ENCODE measurements at regions not wholly inside any gene's neighbourhood (a gene's known extent, or its start where the extent isn't known, plus 50 kb on each side); places are given as distances from the start of the nearest gene placed in this dataset.

DNA sequence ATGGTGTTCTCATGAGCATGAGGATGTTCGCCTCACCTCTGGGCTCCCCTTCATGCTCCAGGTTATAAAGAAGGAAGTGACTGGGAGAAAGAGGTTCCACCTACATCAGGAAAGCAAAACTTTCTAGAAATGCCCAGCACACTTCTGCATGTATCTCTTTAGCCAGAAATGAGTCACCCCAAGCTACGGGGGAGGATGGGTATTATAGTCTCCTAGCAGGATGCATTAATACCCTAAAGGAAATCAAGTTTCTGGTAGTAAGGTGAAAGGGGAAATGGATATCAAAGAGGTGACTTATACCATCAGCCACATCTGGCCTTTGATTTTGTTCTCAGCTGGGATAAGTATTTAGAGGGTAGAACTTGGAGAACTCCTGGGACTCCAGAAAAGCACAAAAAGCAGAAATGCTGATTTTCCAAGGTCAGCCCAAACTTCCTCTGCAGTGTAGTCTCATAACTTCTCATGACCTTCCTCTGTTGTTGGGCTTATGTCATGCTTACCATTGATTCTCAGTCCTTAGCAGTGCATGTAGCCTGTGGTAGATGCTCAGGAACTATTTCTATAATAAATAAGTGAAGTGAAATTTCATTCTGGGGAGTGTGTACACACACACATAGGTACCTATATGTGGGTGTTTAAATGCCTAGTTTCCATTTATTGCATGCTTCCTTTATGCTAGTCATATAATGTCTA, 209.4 kb upstream of the CRY1 start:
- TF ChIP-seq POLR2A (IDR thresholded peaks at IDR 0.05): no peak
- TF ChIP-seq, protein P1, sequence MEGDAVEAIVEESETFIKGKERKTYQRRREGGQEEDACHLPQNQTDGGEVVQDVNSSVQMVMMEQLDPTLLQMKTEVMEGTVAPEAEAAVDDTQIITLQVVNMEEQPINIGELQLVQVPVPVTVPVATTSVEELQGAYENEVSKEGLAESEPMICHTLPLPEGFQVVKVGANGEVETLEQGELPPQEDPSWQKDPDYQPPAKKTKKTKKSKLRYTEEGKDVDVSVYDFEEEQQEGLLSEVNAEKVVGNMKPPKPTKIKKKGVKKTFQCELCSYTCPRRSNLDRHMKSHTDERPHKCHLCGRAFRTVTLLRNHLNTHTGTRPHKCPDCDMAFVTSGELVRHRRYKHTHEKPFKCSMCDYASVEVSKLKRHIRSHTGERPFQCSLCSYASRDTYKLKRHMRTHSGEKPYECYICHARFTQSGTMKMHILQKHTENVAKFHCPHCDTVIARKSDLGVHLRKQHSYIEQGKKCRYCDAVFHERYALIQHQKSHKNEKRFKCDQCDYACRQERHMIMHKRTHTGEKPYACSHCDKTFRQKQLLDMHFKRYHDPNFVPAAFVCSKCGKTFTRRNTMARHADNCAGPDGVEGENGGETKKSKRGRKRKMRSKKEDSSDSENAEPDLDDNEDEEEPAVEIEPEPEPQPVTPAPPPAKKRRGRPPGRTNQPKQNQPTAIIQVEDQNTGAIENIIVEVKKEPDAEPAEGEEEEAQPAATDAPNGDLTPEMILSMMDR (IDR thresholded peaks at IDR 0.05): no peak
- H3K4me1 ChIP-seq: no peaks in the 10 kb centered on the region
- ATAC-seq (no peak), DNase-seq (no peak)
- no peak overlapping the region for H3K4me3 ChIP-seq
- H3K9me3 ChIP-seq: no peaks in the 10 kb centered on the region
- intact Hi-C loops (cut with DNase I): no loop called here
- no peaks in the 10 kb centered on the region for H3K27me3 ChIP-seq
- H3K27ac ChIP-seq: no peak overlapping the region
- 69 to 73% methylated on average over 2 of the region's 2 CpGs for WGBS, 2 donors
- no peaks in the 10 kb centered on the region for H3K36me3 ChIP-seq (replicated peaks in 1 of 2; ENCODE audit: insufficient read depth in 1 of 2, low read depth in 2 of 2)

DNA sequence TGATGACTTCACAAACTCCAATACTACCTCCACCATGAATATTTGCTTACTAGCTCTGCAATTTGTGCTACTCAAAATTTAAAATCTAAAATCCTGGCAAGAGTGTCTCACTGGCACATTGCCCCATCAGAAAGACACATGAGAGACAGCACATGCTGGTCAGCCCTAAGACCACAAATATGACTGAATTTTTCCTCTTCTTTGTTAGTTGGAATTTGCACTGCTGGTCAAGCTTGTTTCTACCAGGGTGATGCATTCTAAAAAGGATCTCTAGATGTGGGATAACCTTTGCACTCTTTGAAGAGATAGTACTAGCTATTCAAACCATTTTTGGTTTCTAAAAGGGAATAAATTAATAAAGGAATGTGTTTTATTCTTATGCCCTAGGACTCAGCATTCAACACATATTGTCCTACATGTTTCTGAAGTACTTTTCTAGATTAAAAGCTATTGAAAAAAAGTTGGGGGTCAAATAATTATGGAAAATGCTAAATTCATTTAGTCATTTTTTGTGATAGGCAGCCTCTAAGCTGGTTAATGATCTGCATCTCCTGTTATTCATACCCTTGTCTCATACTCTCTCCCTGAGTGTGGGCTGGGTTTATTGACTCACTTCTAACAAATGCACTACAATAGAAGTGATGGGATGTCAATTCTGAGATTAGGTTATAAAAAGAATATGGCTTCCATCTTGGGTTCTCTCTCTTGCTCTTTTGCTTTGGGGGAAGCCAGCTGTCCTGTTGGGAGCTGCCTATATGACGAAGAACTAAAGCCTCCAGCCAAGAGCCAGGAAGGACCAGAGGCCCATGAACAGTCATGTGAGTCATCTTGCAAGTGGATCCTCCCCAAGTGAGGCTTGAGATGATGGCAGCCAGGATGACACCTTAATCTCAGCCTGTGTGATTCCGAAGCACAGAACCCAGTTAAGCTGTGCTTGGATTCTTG, 211.5 kb upstream of the CRY1 start:
- Histone ChIP-seq H3K27ac (no peak overlapping the region), H3K27me3 (no peaks in the 10 kb centered on the region), H3K9me3 (no peaks in the 10 kb centered on the region), H3K4me1 (no peaks in the 10 kb centered on the region), H3K4me3 (no peak overlapping the region), H3K36me3 (replicated peaks in 1 of 2; ENCODE audit: insufficient read depth in 1 of 2, low read depth in 2 of 2) (no peaks in the 10 kb centered on the region)
- ATAC-seq (no peak), DNase-seq (no peak)
- TF ChIP-seq, protein P1 (IDR thresholded peaks at IDR 0.05): no peak
- no peak for TF ChIP-seq POLR2A (IDR thresholded peaks at IDR 0.05)
- WGBS, 2 donors: 89 to 90% methylated on average over 2 of the region's 2 CpGs
- intact Hi-C loops (cut with DNase I): no loop called here

DNA sequence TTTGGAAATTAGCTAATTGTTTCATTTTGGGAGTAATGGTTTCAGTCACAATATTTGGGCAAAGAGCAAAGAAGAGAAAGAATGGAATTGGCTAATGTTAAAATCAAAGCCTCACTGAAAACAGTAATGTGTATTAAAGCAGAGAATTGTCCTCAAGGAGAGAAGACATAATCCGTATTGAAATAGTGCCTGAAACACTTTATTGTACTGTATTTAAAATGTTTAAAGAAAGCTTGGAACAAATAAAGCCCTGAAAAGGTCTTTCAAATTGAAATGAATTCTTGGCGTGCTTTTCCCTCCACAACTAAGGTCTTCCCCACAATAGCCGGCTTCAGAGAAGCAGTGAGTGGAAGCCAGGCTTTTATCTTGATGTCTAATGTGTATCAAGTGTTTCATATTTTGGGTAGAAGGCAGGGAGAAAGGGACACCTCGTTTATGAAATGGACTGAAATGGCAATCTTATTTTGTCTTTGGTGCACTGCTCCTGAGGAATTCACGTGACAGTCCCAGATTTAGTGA, 212.9 kb upstream of the CRY1 start:
- Histone ChIP-seq H3K36me3 (replicated peaks in 1 of 2; ENCODE audit: insufficient read depth in 1 of 2, low read depth in 2 of 2) (no peaks in the 10 kb centered on the region), H3K9me3 (no peaks in the 10 kb centered on the region), H3K4me1 (no peaks in the 10 kb centered on the region), H3K27me3 (no peaks in the 10 kb centered on the region), H3K27ac (no peak overlapping the region), H3K4me3 (no peak overlapping the region)
- TF ChIP-seq POLR2A (IDR thresholded peaks at IDR 0.05): no peak
- TF ChIP-seq, protein P1 (IDR thresholded peaks at IDR 0.05): no peak
- WGBS, 2 donors: 19 to 32% methylated on average over 5 of the region's 5 CpGs
- no peak for DNase-seq
- intact Hi-C loops (cut with DNase I): no loop called here
- no peak for ATAC-seq

DNA sequence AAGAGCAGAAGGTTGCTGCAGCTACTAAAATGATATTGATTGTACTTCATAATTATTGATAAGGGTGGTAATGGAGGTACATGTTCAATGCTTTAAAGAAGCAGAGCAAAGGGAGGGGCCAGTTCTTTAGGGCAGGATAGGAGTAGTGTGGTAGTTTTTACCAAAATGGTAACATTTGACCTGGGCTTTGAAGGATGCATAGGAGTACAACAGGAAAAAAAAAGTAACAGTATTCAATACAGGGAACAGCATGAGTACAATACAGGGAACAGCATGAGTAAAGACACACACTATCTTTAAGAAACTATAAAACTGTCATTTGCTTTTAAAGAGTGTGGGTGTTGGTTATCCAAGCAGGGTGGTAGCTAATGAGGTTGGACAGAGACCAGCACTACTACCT, 215.0 kb upstream of the CRY1 start:
- Histone ChIP-seq H3K4me3 (no peak overlapping the region), H3K27me3 (no peaks in the 10 kb centered on the region), H3K36me3 (replicated peaks in 1 of 2; ENCODE audit: insufficient read depth in 1 of 2, low read depth in 2 of 2) (no peaks in the 10 kb centered on the region), H3K9me3 (no peaks in the 10 kb centered on the region), H3K27ac (no peak overlapping the region), H3K4me1 (no peaks in the 10 kb centered on the region)
- DNase-seq (no peak), ATAC-seq (no peak)
- TF ChIP-seq POLR2A (IDR thresholded peaks at IDR 0.05): no peak
- TF ChIP-seq, protein P1 (IDR thresholded peaks at IDR 0.05): no peak
- intact Hi-C loops (cut with DNase I): no loop called here

All from body of pancreas (tissue), 4 donors.